ACC112 (cell line): ENCODE measurements at regions not wholly inside any gene's neighbourhood (a gene's known extent, or its start where the extent isn't known, plus 50 kb on each side); places are given as distances from the start of the nearest gene placed in this dataset.
A peak's percentile ranks its signal among the peaks of the same experiment; 100 is the strongest.
"Not testable (repeated sequence)": the region's sequence is repeated elsewhere in the genome, so short reads cannot be mapped to it uniquely, and the experiment has no call there.

ENCODE experiments used
- H2AFZ ChIP-seq: fragments of 200-600 bp; sonication (generic); one replicate; pipeline ENCODE4 v1.6.0; 2017; ENCODE audit warnings: antibody characterized with exemption, low read length; ENCODE audit not compliant: unreplicated experiment
- H3K27ac ChIP-seq: fragments of 200-600 bp; sonication (generic); 2 replicates; pipeline ENCODE4 v1.5.1; 2014; ENCODE audit warnings: low read depth, mild to moderate bottlenecking, antibody characterized with exemption, low read length, moderate library complexity
- H3K27me3 ChIP-seq: fragments of 200-600 bp; sonication (generic); 2 replicates; pipeline ENCODE4 v1.6.1; 2014; ENCODE audit warnings: mild to moderate bottlenecking, antibody characterized with exemption, low read length, moderate library complexity, mixed read lengths; ENCODE audit not compliant: insufficient read depth
- H3K36me3 ChIP-seq: fragments of 200-600 bp; sonication (generic); 2 replicates; pipeline ENCODE4 v1.6.1; 2016; ENCODE audit warnings: mild to moderate bottlenecking, antibody characterized with exemption, low read length, moderate library complexity, mixed read lengths; ENCODE audit not compliant: insufficient read depth
- H3K4me1 ChIP-seq: fragments of 200-600 bp; sonication (generic); one replicate; pipeline ENCODE4 v1.6.1; 2016; ENCODE audit warnings: low read length, mixed read lengths; ENCODE audit not compliant: insufficient read depth, unreplicated experiment, control insufficient read depth
- H3K4me3 ChIP-seq: fragments of 200-600 bp; sonication (generic); 2 replicates; pipeline ENCODE4 v1.5.1; 2014; ENCODE audit warnings: mild to moderate bottlenecking, low read depth, low read length
- H3K79me2 ChIP-seq: fragments of 200-600 bp; sonication (generic); one replicate; pipeline ENCODE4 v1.6.0; 2016; ENCODE audit warnings: low read length; ENCODE audit not compliant: control insufficient read depth, unreplicated experiment, insufficient read depth

DNA sequence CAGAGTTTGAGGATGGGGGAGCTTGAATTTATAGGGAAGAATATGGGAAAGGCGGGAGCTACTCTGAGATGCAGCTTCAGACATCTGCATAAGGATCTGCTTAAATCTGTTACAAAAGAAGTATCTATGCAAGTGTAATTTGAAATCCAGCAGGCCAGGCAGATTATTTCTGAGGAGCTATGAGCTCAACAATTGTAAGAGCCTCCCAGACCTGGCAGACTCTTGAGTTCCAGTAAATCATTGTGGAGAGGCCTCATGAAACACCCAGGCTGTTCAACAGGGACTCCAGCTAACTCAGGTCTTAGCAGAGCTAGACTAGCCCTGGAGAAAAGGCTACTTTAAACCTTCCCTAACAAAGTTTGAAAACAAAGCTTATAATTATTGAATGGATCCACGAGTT lies 647.5 kb upstream of the CHRM3 start:
- no peaks in the 10 kb centered on the region for H3K27me3 ChIP-seq
- no peaks in the 10 kb centered on the region for H3K79me2 ChIP-seq
- H3K4me1 ChIP-seq: no peaks in the 10 kb centered on the region
- no peak overlapping the region for H3K27ac ChIP-seq
- no peak overlapping the region for H2AFZ ChIP-seq
- no peaks in the 10 kb centered on the region for H3K36me3 ChIP-seq
- no peak overlapping the region for H3K4me3 ChIP-seq

DNA sequence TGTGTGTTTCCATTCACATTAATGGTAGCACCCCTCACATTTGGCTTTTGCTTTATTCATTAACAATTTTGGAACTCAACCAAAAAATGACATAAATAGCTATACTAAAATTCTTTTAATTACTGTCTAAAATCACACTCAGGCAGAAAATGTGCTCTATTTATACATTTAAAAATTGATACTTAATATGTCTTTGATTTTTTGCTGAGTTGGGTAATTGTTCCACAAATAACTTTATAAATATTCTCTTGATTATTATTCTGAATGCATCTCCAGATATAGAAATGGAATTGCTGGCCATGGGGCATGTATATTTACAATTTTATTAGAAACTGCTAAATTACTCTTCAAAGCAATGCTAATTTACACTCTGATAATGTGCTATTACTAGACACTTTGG lies 658.7 kb upstream of the CHRM3 start:
- no peaks in the 10 kb centered on the region for H3K27me3 ChIP-seq
- H3K4me3 ChIP-seq: no peak overlapping the region
- no peaks in the 10 kb centered on the region for H3K36me3 ChIP-seq

GRCh38 chr1:238722812-238723211 lies 663.6 kb upstream of the CHRM3 start:
- H3K4me3 ChIP-seq: no peak overlapping the region
- H2AFZ ChIP-seq: no peak overlapping the region
- H3K4me1 ChIP-seq: no peaks in the 10 kb centered on the region
- no peaks in the 10 kb centered on the region for H3K36me3 ChIP-seq
- H3K27ac ChIP-seq: no peak overlapping the region
- no peaks in the 10 kb centered on the region for H3K79me2 ChIP-seq
- H3K27me3 ChIP-seq: no peaks in the 10 kb centered on the region

More for the DNA sequence above, 658.7 kb upstream of the CHRM3 start:
- Histone ChIP-seq H3K4me1 (no peaks in the 10 kb centered on the region), H2AFZ (no peak overlapping the region), H3K79me2 (no peaks in the 10 kb centered on the region), H3K27ac (no peak overlapping the region)

DNA sequence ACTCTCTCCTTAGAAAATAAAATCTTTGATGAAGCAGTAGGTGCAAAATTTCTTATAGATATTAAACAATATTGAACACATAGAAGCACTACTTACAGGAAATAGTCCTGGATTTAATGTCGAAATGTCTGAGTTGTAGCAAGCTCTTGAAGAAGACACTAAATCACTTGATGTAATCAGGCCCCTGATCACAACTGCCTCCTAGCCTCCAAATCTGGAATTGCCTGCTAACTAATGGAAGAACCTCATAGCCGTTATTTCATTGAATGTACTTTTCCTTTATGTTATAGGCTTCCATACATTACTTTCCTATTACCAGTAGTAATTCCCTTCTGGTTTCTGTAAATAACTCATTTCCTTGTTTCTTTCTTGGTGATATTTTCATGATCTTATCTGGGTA lies 675.7 kb upstream of the CHRM3 start:
- Histone ChIP-seq H3K4me1 (no peaks in the 10 kb centered on the region), H3K27ac (no peak overlapping the region), H3K79me2 (no peaks in the 10 kb centered on the region), H3K27me3 (no peaks in the 10 kb centered on the region), H2AFZ (no peak overlapping the region), H3K36me3 (no peaks in the 10 kb centered on the region), H3K4me3 (no peak overlapping the region)

DNA sequence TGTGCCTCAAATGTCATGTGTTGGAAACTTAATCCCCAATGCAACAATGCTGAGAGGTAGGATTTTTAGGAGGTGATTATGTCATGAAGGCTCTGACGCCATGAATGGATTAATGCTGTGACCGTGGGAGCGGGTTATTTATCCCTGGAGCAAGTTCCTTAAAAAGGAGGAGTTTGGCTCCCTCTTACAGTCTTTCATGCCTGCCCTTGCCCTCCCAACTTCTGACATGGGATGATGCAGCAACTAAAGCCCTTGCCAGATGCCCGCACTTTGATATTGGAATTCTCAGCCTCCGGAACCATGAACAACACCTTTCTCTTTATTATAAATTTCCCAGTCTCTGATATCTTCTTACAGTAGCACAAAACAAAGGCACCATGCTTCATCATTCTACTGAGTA lies 685.3 kb upstream of the CHRM3 start:
- no peak overlapping the region for H2AFZ ChIP-seq
- H3K27ac ChIP-seq: no peak overlapping the region
- H3K4me1 ChIP-seq: no peaks in the 10 kb centered on the region

GRCh38 chr1:238690415-238690814 lies 696.0 kb upstream of the CHRM3 start:
- Histone ChIP-seq H2AFZ (no peak overlapping the region), H3K27me3 (no peaks in the 10 kb centered on the region), H3K36me3 (no peaks in the 10 kb centered on the region), H3K79me2 (no peaks in the 10 kb centered on the region), H3K4me1 (no peaks in the 10 kb centered on the region), H3K4me3 (no peak overlapping the region), H3K27ac (no peak overlapping the region)

More for the DNA sequence above, 685.3 kb upstream of the CHRM3 start:
- Histone ChIP-seq H3K27me3 (no peaks in the 10 kb centered on the region), H3K79me2 (no peaks in the 10 kb centered on the region), H3K4me3 (no peak overlapping the region), H3K36me3 (no peaks in the 10 kb centered on the region)

DNA sequence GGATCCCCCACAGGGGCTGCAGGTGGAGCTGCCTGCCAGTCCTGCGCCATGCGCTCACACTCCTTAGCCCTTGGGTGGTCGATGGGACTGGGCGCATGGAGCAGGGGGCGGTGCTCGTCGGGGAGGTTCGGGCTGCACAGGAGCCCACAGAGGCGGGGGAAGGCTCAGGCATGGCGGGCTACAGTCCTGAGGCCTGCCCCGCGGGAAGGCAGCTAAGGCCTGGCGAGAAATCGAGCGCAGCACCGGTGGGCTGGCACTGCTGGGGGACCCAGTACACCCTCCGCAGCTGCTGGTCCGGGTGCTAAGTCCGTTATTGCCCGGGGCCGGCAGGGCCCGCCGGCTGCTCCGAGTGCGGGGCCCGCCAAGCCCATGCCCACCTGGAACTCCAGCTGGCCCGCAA lies 701.8 kb upstream of the CHRM3 start:
- H3K79me2 ChIP-seq, H3K27ac ChIP-seq, H3K36me3 ChIP-seq, H3K4me3 ChIP-seq, H2AFZ ChIP-seq, H3K27me3 ChIP-seq, H3K4me1 ChIP-seq: not testable (repeated sequence)

DNA sequence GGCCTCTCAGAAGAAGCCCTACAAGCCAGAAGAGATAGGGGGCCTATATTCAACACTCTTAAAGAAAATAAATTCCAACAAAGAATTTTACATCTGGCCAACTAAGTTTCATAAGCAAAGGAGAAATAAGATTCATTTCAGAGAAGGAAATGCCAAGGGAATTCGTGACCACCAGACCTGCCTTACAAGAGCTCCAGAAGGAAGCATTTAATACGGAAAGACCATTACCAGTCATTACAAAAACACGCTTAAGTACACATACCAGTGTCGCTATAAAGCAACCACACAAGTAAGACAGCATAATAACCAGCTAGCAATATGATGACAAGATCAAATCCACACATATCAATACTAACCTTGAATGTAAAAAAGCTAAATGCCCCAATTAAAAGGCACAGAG lies 704.9 kb upstream of the CHRM3 start:
- Histone ChIP-seq H3K79me2 (no peaks in the 10 kb centered on the region), H3K27ac (peak overlapping the region; percentile 98), H3K4me3 (peak overlapping the region; percentile 29; the same call in 1 of the 2 replicates), H3K27me3 (no peaks in the 10 kb centered on the region), H3K4me1 (peaks cover 13% of the 10 kb centered on the region), H2AFZ (no peak overlapping the region), H3K36me3 (no peaks in the 10 kb centered on the region)

GRCh38 chr1:238681021-238681420 lies 705.3 kb upstream of the CHRM3 start:
- Histone ChIP-seq H3K27ac (peak overlapping the region; percentile 98), H3K79me2 (no peaks in the 10 kb centered on the region), H3K4me1 (peaks cover 13% of the 10 kb centered on the region), H2AFZ (no peak overlapping the region), H3K4me3 (peak overlapping the region; percentile 29; the same call in 1 of the 2 replicates), H3K27me3 (no peaks in the 10 kb centered on the region), H3K36me3 (no peaks in the 10 kb centered on the region)

DNA sequence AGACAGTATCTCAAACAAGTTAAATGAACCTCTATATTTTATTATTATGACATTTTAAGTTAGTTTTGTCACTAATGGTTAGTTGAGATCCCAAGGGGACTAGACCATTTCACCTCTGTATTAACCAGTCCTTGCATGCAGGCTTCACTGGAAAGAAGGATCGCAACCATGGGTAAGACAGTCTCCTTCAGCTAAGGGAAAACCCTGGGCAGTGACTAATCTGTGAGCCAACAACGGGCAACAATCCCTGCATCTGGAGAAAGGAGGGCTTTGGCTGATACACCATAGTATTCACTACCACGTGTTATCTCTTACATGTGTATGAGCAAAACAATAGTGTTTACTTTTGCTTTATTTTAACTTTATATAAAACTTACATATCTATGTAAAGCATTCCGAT lies 708.8 kb upstream of the CHRM3 start:
- Histone ChIP-seq H3K36me3 (no peaks in the 10 kb centered on the region), H2AFZ (no peak overlapping the region), H3K27ac (no peak overlapping the region), H3K27me3 (no peaks in the 10 kb centered on the region), H3K4me3 (no peak overlapping the region), H3K4me1 (peaks cover 13% of the 10 kb centered on the region), H3K79me2 (no peaks in the 10 kb centered on the region)

DNA sequence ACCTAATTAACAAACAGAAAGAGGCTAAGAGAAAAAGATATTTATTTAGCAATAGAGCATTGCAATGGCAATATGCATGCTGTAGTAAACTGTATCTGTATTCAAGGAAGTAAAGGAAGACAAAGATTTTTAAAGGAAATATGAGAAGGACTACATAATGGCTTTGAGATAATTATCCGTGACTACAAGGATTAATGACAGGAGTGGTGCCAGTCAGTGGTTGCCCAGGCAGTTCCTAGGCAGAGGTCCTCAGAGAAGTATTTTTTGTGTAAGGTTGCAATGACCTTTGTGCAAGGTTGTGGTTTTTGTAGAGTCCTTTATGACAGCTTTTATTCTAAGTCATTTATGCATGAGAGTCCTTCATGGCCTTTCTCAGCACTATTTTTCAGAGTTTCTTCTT lies 711.1 kb upstream of the CHRM3 start:
- Histone ChIP-seq H3K4me3 (no peak overlapping the region), H3K36me3 (no peaks in the 10 kb centered on the region), H3K79me2 (no peaks in the 10 kb centered on the region), H2AFZ (no peak overlapping the region), H3K4me1 (peaks cover 8% of the 10 kb centered on the region), H3K27ac (no peak overlapping the region), H3K27me3 (no peaks in the 10 kb centered on the region)
